ENCODE measurements at regions not wholly inside any gene's neighbourhood (a gene's known extent, or its start where the extent isn't known, plus 50 kb on each side); places are given as distances from the start of the nearest gene placed in this dataset.

DNA sequence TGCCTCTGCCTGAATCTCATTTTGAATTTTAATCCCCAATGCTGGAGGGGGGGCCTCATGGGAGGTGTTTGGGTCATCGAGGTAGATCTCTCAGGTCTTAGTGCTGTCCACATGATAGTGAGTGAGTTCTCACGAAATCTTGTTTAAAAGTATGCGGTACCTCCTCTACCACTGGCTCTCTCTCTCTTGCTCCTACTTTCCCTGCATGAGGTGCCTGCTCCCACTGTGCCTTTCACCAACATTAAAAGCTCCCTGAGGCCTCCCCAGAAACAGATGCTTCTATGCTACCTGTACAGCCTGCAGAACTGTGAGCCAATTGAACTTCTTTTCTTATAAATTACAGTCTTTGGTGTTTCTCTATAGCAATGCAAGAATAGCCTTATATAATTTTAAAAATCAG lies 560.7 kb upstream of the CPEB2 start:
- no peak for TF ChIP-seq HDAC2 (IDR thresholded peaks at IDR 0.05; ENCODE audit: borderline replicate concordance in 1 of 2, low read depth in 2 of 2, low read length in 2 of 2)
- TF ChIP-seq, protein P1, sequence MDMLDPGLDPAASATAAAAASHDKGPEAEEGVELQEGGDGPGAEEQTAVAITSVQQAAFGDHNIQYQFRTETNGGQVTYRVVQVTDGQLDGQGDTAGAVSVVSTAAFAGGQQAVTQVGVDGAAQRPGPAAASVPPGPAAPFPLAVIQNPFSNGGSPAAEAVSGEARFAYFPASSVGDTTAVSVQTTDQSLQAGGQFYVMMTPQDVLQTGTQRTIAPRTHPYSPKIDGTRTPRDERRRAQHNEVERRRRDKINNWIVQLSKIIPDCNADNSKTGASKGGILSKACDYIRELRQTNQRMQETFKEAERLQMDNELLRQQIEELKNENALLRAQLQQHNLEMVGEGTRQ (IDR thresholded peaks at IDR 0.05; ENCODE audit: low read length), result no peak
- TF ChIP-seq CEBPB (IDR thresholded peaks at IDR 0.05; ENCODE audit: low read depth, low read length), result no peak
- TF ChIP-seq, protein P2, sequence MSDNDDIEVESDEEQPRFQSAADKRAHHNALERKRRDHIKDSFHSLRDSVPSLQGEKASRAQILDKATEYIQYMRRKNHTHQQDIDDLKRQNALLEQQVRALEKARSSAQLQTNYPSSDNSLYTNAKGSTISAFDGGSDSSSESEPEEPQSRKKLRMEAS (IDR thresholded peaks at IDR 0.05), result no peak
- TF ChIP-seq, protein P3, sequence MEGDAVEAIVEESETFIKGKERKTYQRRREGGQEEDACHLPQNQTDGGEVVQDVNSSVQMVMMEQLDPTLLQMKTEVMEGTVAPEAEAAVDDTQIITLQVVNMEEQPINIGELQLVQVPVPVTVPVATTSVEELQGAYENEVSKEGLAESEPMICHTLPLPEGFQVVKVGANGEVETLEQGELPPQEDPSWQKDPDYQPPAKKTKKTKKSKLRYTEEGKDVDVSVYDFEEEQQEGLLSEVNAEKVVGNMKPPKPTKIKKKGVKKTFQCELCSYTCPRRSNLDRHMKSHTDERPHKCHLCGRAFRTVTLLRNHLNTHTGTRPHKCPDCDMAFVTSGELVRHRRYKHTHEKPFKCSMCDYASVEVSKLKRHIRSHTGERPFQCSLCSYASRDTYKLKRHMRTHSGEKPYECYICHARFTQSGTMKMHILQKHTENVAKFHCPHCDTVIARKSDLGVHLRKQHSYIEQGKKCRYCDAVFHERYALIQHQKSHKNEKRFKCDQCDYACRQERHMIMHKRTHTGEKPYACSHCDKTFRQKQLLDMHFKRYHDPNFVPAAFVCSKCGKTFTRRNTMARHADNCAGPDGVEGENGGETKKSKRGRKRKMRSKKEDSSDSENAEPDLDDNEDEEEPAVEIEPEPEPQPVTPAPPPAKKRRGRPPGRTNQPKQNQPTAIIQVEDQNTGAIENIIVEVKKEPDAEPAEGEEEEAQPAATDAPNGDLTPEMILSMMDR (IDR thresholded peaks at IDR 0.05; ENCODE audit: control extremely low read depth in 1 of 3, insufficient read depth in 1 of 3, low read depth in 1 of 3, low read length in 3 of 3), result no peak

Measured in H1 (cell line).